ENCODE measurements at regions not wholly inside any gene's neighbourhood (a gene's known extent, or its start where the extent isn't known, plus 50 kb on each side); places are given as distances from the start of the nearest gene placed in this dataset.

DNA sequence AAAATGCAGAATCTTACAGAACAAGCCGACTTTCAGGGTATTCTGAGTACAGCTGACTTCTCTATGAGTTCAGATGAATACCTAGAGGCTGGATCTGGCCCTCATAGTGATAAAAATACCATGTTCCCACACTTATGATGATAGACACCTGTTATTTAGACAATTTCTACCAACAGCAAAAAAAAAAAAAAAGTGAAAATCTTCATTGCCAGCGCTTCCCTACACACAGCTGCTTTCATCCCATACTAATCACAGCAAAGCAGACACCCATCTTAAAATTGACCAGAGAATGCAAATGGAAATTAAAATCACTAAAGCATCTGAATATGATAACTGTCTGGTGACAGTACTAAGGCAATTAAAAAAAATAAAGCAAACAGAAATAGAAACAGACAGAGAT, 132.1 kb upstream of the ADGRL3 start:
- no peak overlapping the region for H3K56ac ChIP-seq (ENCODE audit: insufficient read length, low read depth, low read length)
- Mint-ChIP-seq H3K27me3 (ENCODE audit: low read depth) (no peaks in the 10 kb centered on the region), H3K27ac (no peak overlapping the region), H3K9me3 (no peaks in the 10 kb centered on the region), H3K4me3 (no peak overlapping the region), H3K36me3 (ENCODE audit: insufficient read depth in 1 of 3, low read depth in 3 of 3) (no peaks in the 10 kb centered on the region), H3K4me1 (no peaks in the 10 kb centered on the region)
- H2AFZ ChIP-seq (ENCODE audit: low read length), result no peak overlapping the region
- no peaks in the 10 kb centered on the region for H3K27me3 ChIP-seq (ENCODE audit: insufficient read depth, low read length)
- no peak overlapping the region for H4K5ac ChIP-seq (ENCODE audit: insufficient read length, low read depth, low read length)
- WGBS (ENCODE audit: extremely low coverage, insufficient read length, low lambda C conversion rate), result no CpG with 5 or more reads among the region's 2 CpGs
- no peaks in the 10 kb centered on the region for H4K20me1 ChIP-seq (ENCODE audit: control insufficient read depth, insufficient read depth, insufficient read length)
- H3K18ac ChIP-seq (ENCODE audit: insufficient read length, low read depth, low read length), result no peak overlapping the region
- H3K4ac ChIP-seq (ENCODE audit: low read depth, low read length), result no peak overlapping the region
- no peak overlapping the region for H2BK5ac ChIP-seq (ENCODE audit: insufficient read length, low read length)
- H3K14ac ChIP-seq (ENCODE audit: insufficient read depth, low read length), result no peak overlapping the region
- H3K4me1 ChIP-seq (ENCODE audit: insufficient read depth, low read length), result no peaks in the 10 kb centered on the region
- no peak overlapping the region for H2BK15ac ChIP-seq (ENCODE audit: low read depth, low read length)
- DNase-seq, result no peak
- no peak overlapping the region for H2BK12ac ChIP-seq (ENCODE audit: insufficient read length, low read depth, low read length)
- H3K4me2 ChIP-seq (ENCODE audit: insufficient read depth, insufficient read length, low read length), result no peak overlapping the region
- no peaks in the 10 kb centered on the region for H3K9me3 ChIP-seq (ENCODE audit: control insufficient read depth, low read depth, low read length)
- H2AK5ac ChIP-seq (ENCODE audit: insufficient read length, low read length), result no peak overlapping the region
- no peak overlapping the region for H3K27ac ChIP-seq (ENCODE audit: insufficient read length, low read depth, low read length)
- no peak overlapping the region for H3K9ac ChIP-seq (ENCODE audit: extremely low read depth, insufficient read length, low read length)
- no peak overlapping the region for H2BK120ac ChIP-seq (ENCODE audit: low read depth, low read length, poor library complexity, severe bottlenecking)
- H3K79me2 ChIP-seq (ENCODE audit: insufficient read depth, low read length), result no peaks in the 10 kb centered on the region
- H2BK20ac ChIP-seq (ENCODE audit: low read depth, low read length, poor library complexity, severe bottlenecking), result no peak overlapping the region
- no peak overlapping the region for H4K8ac ChIP-seq (replicated peaks; ENCODE audit: insufficient read length, low read depth, low read length)
- H4K91ac ChIP-seq (ENCODE audit: insufficient read length, low read depth, low read length), result no peak overlapping the region
- no peak overlapping the region for H3T11ph ChIP-seq (ENCODE audit: low read length)
- no peaks in the 10 kb centered on the region for H3K79me1 ChIP-seq (ENCODE audit: insufficient read depth, low read depth, low read length, poor library complexity, severe bottlenecking)
- no peaks in the 10 kb centered on the region for H3K23me2 ChIP-seq (ENCODE audit: insufficient read length, low read depth, low read length, poor library complexity, severe bottlenecking)
- TF ChIP-seq, protein P1, sequence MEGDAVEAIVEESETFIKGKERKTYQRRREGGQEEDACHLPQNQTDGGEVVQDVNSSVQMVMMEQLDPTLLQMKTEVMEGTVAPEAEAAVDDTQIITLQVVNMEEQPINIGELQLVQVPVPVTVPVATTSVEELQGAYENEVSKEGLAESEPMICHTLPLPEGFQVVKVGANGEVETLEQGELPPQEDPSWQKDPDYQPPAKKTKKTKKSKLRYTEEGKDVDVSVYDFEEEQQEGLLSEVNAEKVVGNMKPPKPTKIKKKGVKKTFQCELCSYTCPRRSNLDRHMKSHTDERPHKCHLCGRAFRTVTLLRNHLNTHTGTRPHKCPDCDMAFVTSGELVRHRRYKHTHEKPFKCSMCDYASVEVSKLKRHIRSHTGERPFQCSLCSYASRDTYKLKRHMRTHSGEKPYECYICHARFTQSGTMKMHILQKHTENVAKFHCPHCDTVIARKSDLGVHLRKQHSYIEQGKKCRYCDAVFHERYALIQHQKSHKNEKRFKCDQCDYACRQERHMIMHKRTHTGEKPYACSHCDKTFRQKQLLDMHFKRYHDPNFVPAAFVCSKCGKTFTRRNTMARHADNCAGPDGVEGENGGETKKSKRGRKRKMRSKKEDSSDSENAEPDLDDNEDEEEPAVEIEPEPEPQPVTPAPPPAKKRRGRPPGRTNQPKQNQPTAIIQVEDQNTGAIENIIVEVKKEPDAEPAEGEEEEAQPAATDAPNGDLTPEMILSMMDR (conservative IDR thresholded peaks at IDR 0.05), result no peak
- H3K23ac ChIP-seq (ENCODE audit: insufficient read length, low read depth, low read length), result no peak overlapping the region

All from H9 (cell line).